ENCODE measurements at regions not wholly inside any gene's neighbourhood (a gene's known extent, or its start where the extent isn't known, plus 50 kb on each side); places are given as distances from the start of the nearest gene placed in this dataset.

- Histone ChIP-seq H2BK15ac (ENCODE audit: low read depth, poor library complexity, severe bottlenecking) (no peak overlapping the region), H3K4me3 (ENCODE audit: insufficient read depth in 1 of 2, low read depth in 1 of 2, low read length in 2 of 2) (no peak overlapping the region), H3K27me3 (ENCODE audit: control insufficient read depth in 1 of 2, insufficient read depth in 1 of 2, low read length in 2 of 2) (no peaks in the 10 kb centered on the region), H2BK12ac (ENCODE audit: low read length in 2 of 2) (peak overlapping the region in 1 of 2 experiments; percentile 28), H4K91ac (ENCODE audit: low read length) (no peak overlapping the region), H3K27ac (ENCODE audit: low read length, poor library complexity, severe bottlenecking) (peak overlapping the region; percentile 97), H2AK5ac (ENCODE audit: low read length, severe bottlenecking) (peak overlapping the region; percentile 93), H3K14ac (ENCODE audit: low read length in 2 of 2) (no peak overlapping the region), H3K18ac (ENCODE audit: low read depth in 1 of 2, low read length in 2 of 2) (no peak overlapping the region), H3K4ac (ENCODE audit: low read depth in 1 of 2, low read length in 2 of 2) (no peak overlapping the region), H3K9ac (ENCODE audit: low read length) (no peak overlapping the region), H3K9me3 (ENCODE audit: control insufficient read depth, low read length) (no peaks in the 10 kb centered on the region), H3K4me1 (ENCODE audit: control insufficient read depth, insufficient read depth, low read depth, low read length) (peaks cover 7% of the 10 kb centered on the region), H3K36me3 (ENCODE audit: control insufficient read depth in 1 of 2, insufficient read depth in 2 of 2, low read depth in 1 of 2, low read length in 2 of 2) (no peaks in the 10 kb centered on the region), H3K4me2 (ENCODE audit: low read length, poor library complexity, severe bottlenecking) (no peak overlapping the region), H4K8ac (ENCODE audit: low read length) (peak overlapping the region; percentile 12), H3K23ac (ENCODE audit: low read length in 2 of 2) (no peak overlapping the region), H2BK5ac (ENCODE audit: low read depth, low read length, poor library complexity, severe bottlenecking) (peak overlapping the region; percentile 45), H2AFZ (ENCODE audit: low read depth, low read length) (no peak overlapping the region), H2BK120ac (ENCODE audit: low read depth, low read length) (no peak overlapping the region), H3K79me1 (replicated peaks; ENCODE audit: low read length, poor library complexity, severe bottlenecking) (no peaks in the 10 kb centered on the region)
- DNase-seq: no peak
- WGBS: 83% methylated on average over 7 of the region's 9 CpGs
These were observed 64.8 kb upstream of the ZNF462 start for GRCh38 chr9:106798016-106798799.

GRCh38 chr9:106799152-106799551 is 63.8 kb upstream of the ZNF462 start:
- Histone ChIP-seq H3K27ac (ENCODE audit: low read length, poor library complexity, severe bottlenecking) (peak overlapping the region; percentile 97), H4K8ac (ENCODE audit: low read length) (no peak overlapping the region)

GRCh38 chr9:106800701-106801270 is 62.2 kb upstream of the ZNF462 start:
- DNase-seq: no peak
- Histone ChIP-seq H4K91ac (ENCODE audit: low read length) (no peak overlapping the region), H3K14ac (ENCODE audit: low read length in 2 of 2) (no peak overlapping the region), H3K4ac (ENCODE audit: low read depth in 1 of 2, low read length in 2 of 2) (no peak overlapping the region), H3K4me2 (ENCODE audit: low read length, poor library complexity, severe bottlenecking) (no peak overlapping the region), H2BK120ac (ENCODE audit: low read depth, low read length) (no peak overlapping the region), H3K9me3 (ENCODE audit: control insufficient read depth, low read length) (no peaks in the 10 kb centered on the region), H3K4me3 (ENCODE audit: insufficient read depth in 1 of 2, low read depth in 1 of 2, low read length in 2 of 2) (no peak overlapping the region), H3K36me3 (ENCODE audit: control insufficient read depth in 1 of 2, insufficient read depth in 2 of 2, low read depth in 1 of 2, low read length in 2 of 2) (no peaks in the 10 kb centered on the region), H2AK5ac (ENCODE audit: low read length, severe bottlenecking) (peak overlapping the region; percentile 49), H2BK12ac (ENCODE audit: low read length in 2 of 2) (no peak overlapping the region), H3K18ac (ENCODE audit: low read depth in 1 of 2, low read length in 2 of 2) (no peak overlapping the region), H3K27me3 (ENCODE audit: control insufficient read depth in 1 of 2, insufficient read depth in 1 of 2, low read length in 2 of 2) (no peaks in the 10 kb centered on the region), H3K27ac (ENCODE audit: low read length, poor library complexity, severe bottlenecking) (peak overlapping the region; percentile 43), H3K4me1 (ENCODE audit: control insufficient read depth, insufficient read depth, low read depth, low read length) (peaks cover 7% of the 10 kb centered on the region), H3K79me1 (replicated peaks; ENCODE audit: low read length, poor library complexity, severe bottlenecking) (no peaks in the 10 kb centered on the region), H2AFZ (ENCODE audit: low read depth, low read length) (no peak overlapping the region), H4K8ac (ENCODE audit: low read length) (no peak overlapping the region), H2BK15ac (ENCODE audit: low read depth, poor library complexity, severe bottlenecking) (no peak overlapping the region), H2BK5ac (ENCODE audit: low read depth, low read length, poor library complexity, severe bottlenecking) (no peak overlapping the region), H3K9ac (ENCODE audit: low read length) (no peak overlapping the region), H3K23ac (ENCODE audit: low read length in 2 of 2) (no peak overlapping the region)
- 79% methylated on average over 6 of the region's 6 CpGs for WGBS

More at GRCh38 chr9:106799152-106799551, 63.8 kb upstream of the ZNF462 start:
- Histone ChIP-seq H3K9me3 (ENCODE audit: control insufficient read depth, low read length) (no peaks in the 10 kb centered on the region), H4K91ac (ENCODE audit: low read length) (no peak overlapping the region), H3K4ac (ENCODE audit: low read depth in 1 of 2, low read length in 2 of 2) (no peak overlapping the region), H3K4me1 (ENCODE audit: control insufficient read depth, insufficient read depth, low read depth, low read length) (peaks cover 7% of the 10 kb centered on the region), H2AFZ (ENCODE audit: low read depth, low read length) (no peak overlapping the region), H2BK15ac (ENCODE audit: low read depth, poor library complexity, severe bottlenecking) (no peak overlapping the region), H3K4me2 (ENCODE audit: low read length, poor library complexity, severe bottlenecking) (no peak overlapping the region), H3K23ac (ENCODE audit: low read length in 2 of 2) (no peak overlapping the region), H3K14ac (ENCODE audit: low read length in 2 of 2) (no peak overlapping the region), H3K9ac (ENCODE audit: low read length) (no peak overlapping the region), H2BK120ac (ENCODE audit: low read depth, low read length) (no peak overlapping the region), H2AK5ac (ENCODE audit: low read length, severe bottlenecking) (no peak overlapping the region), H2BK12ac (ENCODE audit: low read length in 2 of 2) (no peak overlapping the region), H3K36me3 (ENCODE audit: control insufficient read depth in 1 of 2, insufficient read depth in 2 of 2, low read depth in 1 of 2, low read length in 2 of 2) (no peaks in the 10 kb centered on the region), H3K4me3 (ENCODE audit: insufficient read depth in 1 of 2, low read depth in 1 of 2, low read length in 2 of 2) (no peak overlapping the region), H3K18ac (ENCODE audit: low read depth in 1 of 2, low read length in 2 of 2) (no peak overlapping the region), H2BK5ac (ENCODE audit: low read depth, low read length, poor library complexity, severe bottlenecking) (no peak overlapping the region), H3K79me1 (replicated peaks; ENCODE audit: low read length, poor library complexity, severe bottlenecking) (no peaks in the 10 kb centered on the region), H3K27me3 (ENCODE audit: control insufficient read depth in 1 of 2, insufficient read depth in 1 of 2, low read length in 2 of 2) (no peaks in the 10 kb centered on the region)
- 7% methylated on average over 3 of the region's 4 CpGs for WGBS
- peak; percentile 60 for DNase-seq

- Histone ChIP-seq H3K4me3 (ENCODE audit: insufficient read depth in 1 of 2, low read depth in 1 of 2, low read length in 2 of 2) (no peak overlapping the region), H3K4me2 (ENCODE audit: low read length, poor library complexity, severe bottlenecking) (no peak overlapping the region), H4K8ac (ENCODE audit: low read length) (no peak overlapping the region), H2BK15ac (ENCODE audit: low read depth, poor library complexity, severe bottlenecking) (no peak overlapping the region), H3K9me3 (ENCODE audit: control insufficient read depth, low read length) (no peaks in the 10 kb centered on the region), H2AK5ac (ENCODE audit: low read length, severe bottlenecking) (no peak overlapping the region), H3K27ac (ENCODE audit: low read length, poor library complexity, severe bottlenecking) (no peak overlapping the region), H3K9ac (ENCODE audit: low read length) (no peak overlapping the region), H3K36me3 (ENCODE audit: control insufficient read depth in 1 of 2, insufficient read depth in 2 of 2, low read depth in 1 of 2, low read length in 2 of 2) (no peaks in the 10 kb centered on the region), H3K18ac (ENCODE audit: low read depth in 1 of 2, low read length in 2 of 2) (no peak overlapping the region), H3K4me1 (ENCODE audit: control insufficient read depth, insufficient read depth, low read depth, low read length) (peaks cover 7% of the 10 kb centered on the region), H3K27me3 (ENCODE audit: control insufficient read depth in 1 of 2, insufficient read depth in 1 of 2, low read length in 2 of 2) (no peaks in the 10 kb centered on the region), H3K4ac (ENCODE audit: low read depth in 1 of 2, low read length in 2 of 2) (no peak overlapping the region), H2BK12ac (ENCODE audit: low read length in 2 of 2) (no peak overlapping the region), H2BK5ac (ENCODE audit: low read depth, low read length, poor library complexity, severe bottlenecking) (no peak overlapping the region), H3K79me1 (replicated peaks; ENCODE audit: low read length, poor library complexity, severe bottlenecking) (no peaks in the 10 kb centered on the region), H2AFZ (ENCODE audit: low read depth, low read length) (no peak overlapping the region), H3K23ac (ENCODE audit: low read length in 2 of 2) (no peak overlapping the region), H3K14ac (ENCODE audit: low read length in 2 of 2) (no peak overlapping the region), H2BK120ac (ENCODE audit: low read depth, low read length) (no peak overlapping the region), H4K91ac (ENCODE audit: low read length) (no peak overlapping the region)
- 98% methylated on average over 2 of the region's 2 CpGs for WGBS
- DNase-seq: no peak
These were observed 61.1 kb upstream of the ZNF462 start for GRCh38 chr9:106801816-106802215.

Measured in mesenchymal stem cell (in vitro differentiated cells and primary cell).